ENCODE measurements at regions not wholly inside any gene's neighbourhood (a gene's known extent, or its start where the extent isn't known, plus 50 kb on each side); places are given as distances from the start of the nearest gene placed in this dataset.

GRCh38 chr13:63541336-63541735 lies 2125.7 kb upstream of the PCDH20 start:
- H3K4me3 ChIP-seq (ENCODE audit: low read depth, low read length): no peak overlapping the region
- TF ChIP-seq CTCF (IDR thresholded peaks at IDR 0.05; ENCODE audit: borderline replicate concordance, insufficient read depth, low read depth, low read length): no peak

- H3K4me3 ChIP-seq (ENCODE audit: low read depth, low read length): no peak overlapping the region
- TF ChIP-seq CTCF (IDR thresholded peaks at IDR 0.05; ENCODE audit: borderline replicate concordance, insufficient read depth, low read depth, low read length): no peak
These were observed 2124.4 kb upstream of the PCDH20 start for GRCh38 chr13:63540061-63540460.

GRCh38 chr13:63517371-63517770 lies 2101.7 kb upstream of the PCDH20 start:
- H3K4me3 ChIP-seq (ENCODE audit: low read depth, low read length): no peak overlapping the region

GRCh38 chr13:63516124-63516523 lies 2100.5 kb upstream of the PCDH20 start:
- H3K4me3 ChIP-seq (ENCODE audit: low read depth, low read length): no peak overlapping the region
- no peak for TF ChIP-seq CTCF (IDR thresholded peaks at IDR 0.05; ENCODE audit: borderline replicate concordance, insufficient read depth, low read depth, low read length)

More at GRCh38 chr13:63517371-63517770, 2101.7 kb upstream of the PCDH20 start:
- no peak for TF ChIP-seq CTCF (IDR thresholded peaks at IDR 0.05; ENCODE audit: borderline replicate concordance, insufficient read depth, low read depth, low read length)

GRCh38 chr13:63514886-63515285 lies 2099.2 kb upstream of the PCDH20 start:
- H3K4me3 ChIP-seq (ENCODE audit: low read depth, low read length): no peak overlapping the region
- no peak for TF ChIP-seq CTCF (IDR thresholded peaks at IDR 0.05; ENCODE audit: borderline replicate concordance, insufficient read depth, low read depth, low read length)

GRCh38 chr13:63512095-63512494 lies 2096.4 kb upstream of the PCDH20 start:
- TF ChIP-seq CTCF (IDR thresholded peaks at IDR 0.05; ENCODE audit: borderline replicate concordance, insufficient read depth, low read depth, low read length): no peak
- H3K4me3 ChIP-seq (ENCODE audit: low read depth, low read length): no peak overlapping the region

GRCh38 chr13:63501702-63502101 lies 2086.1 kb upstream of the PCDH20 start:
- TF ChIP-seq CTCF (IDR thresholded peaks at IDR 0.05; ENCODE audit: borderline replicate concordance, insufficient read depth, low read depth, low read length): no peak
- H3K4me3 ChIP-seq (ENCODE audit: low read depth, low read length): no peak overlapping the region
